K562 (cell line): ENCODE measurements at regions not wholly inside any gene's neighbourhood (a gene's known extent, or its start where the extent isn't known, plus 50 kb on each side); places are given as distances from the start of the nearest gene placed in this dataset.

Experiments
- ARID4B ChIP-seq: sonication (generic); formaldehyde crosslinking; IDR thresholded peaks from 2 replicates; pipeline ENCODE4 v1.8.0; 2022; ENCODE audit warnings: mild to moderate bottlenecking, missing genetic modification reagents
- ARNT ChIP-seq, 2 experiments: fragments of 450-650 bp; IDR thresholded peaks; 2 replicates each; pipeline ENCODE4 v1.6.1; 2016; ENCODE audit warnings: mild to moderate bottlenecking in 1 of 2
- CLOCK ChIP-seq: fragments of 250-450 bp; sonication (Bioruptor Pico); IDR thresholded peaks from 2 replicates; pipeline ENCODE4 v1.4.0; 2020; ENCODE audit warnings: mild to moderate bottlenecking, moderate library complexity, borderline replicate concordance
- EHMT2 ChIP-seq: fragments of 450-650 bp; IDR thresholded peaks from 2 replicates; pipeline ENCODE4 v1.6.1; 2018; ENCODE audit warnings: antibody characterized with exemption
- ESRRA ChIP-seq: fragments of 450-650 bp; IDR thresholded peaks from 2 replicates; pipeline ENCODE4 v1.6.1; 2014; ENCODE audit warnings: low read depth, mild to moderate bottlenecking, moderate library complexity, borderline replicate concordance
- HINFP ChIP-seq: fragments of 450-650 bp; conservative IDR thresholded peaks from 2 replicates; pipeline ENCODE4 v1.6.1; 2016; ENCODE audit warnings: missing genetic modification characterization, low read depth, mild to moderate bottlenecking, control low read depth, missing compliant biosample characterization
- HNRNPH1 ChIP-seq: fragments of 200-400 bp; formaldehyde crosslinking; optimal IDR thresholded peaks from 2 replicates; pipeline ENCODE3; 2017; ENCODE audit warnings: low read depth, mild to moderate bottlenecking, low read length, moderate library complexity
- PREB ChIP-seq: sonication (generic); formaldehyde crosslinking; IDR thresholded peaks from 2 replicates; pipeline ENCODE4 v1.8.1; 2023; ENCODE audit warnings: mild to moderate bottlenecking, missing genetic modification reagents
- PTBP1 ChIP-seq: fragments of 200-400 bp; formaldehyde crosslinking; IDR thresholded peaks from 2 replicates; pipeline ENCODE4 v1.6.1; 2017; ENCODE audit warnings: low read depth, low read length
- RBM15 ChIP-seq: fragments of 200-400 bp; formaldehyde crosslinking; IDR thresholded peaks from 2 replicates; pipeline ENCODE4 v1.6.1; 2018; ENCODE audit warnings: mild to moderate bottlenecking, low read length, moderate library complexity; ENCODE audit not compliant: insufficient read depth
- SLC30A9 ChIP-seq: fragments of 250-450 bp; sonication (Bioruptor Pico); IDR thresholded peaks from 2 replicates; pipeline ENCODE4 v1.8.0; 2022; ENCODE audit warnings: mild to moderate bottlenecking, moderate library complexity
- STAT6 ChIP-seq: sonication (generic); formaldehyde crosslinking; IDR thresholded peaks from 2 replicates; pipeline ENCODE4 v1.8.1; 2023; ENCODE audit warnings: mild to moderate bottlenecking, missing genetic modification reagents
- ZNF785 ChIP-seq: fragments of 250-450 bp; sonication (Bioruptor Pico); IDR thresholded peaks from 2 replicates; pipeline ENCODE4 v1.4.0; 2020; ENCODE audit warnings: mild to moderate bottlenecking

GRCh38 chr10:36802490-36803153 is 322.8 kb upstream of the ANKRD30A start (continued):
- TF ChIP-seq STAT6 (CRISPR knock-in tag) (no peak), HNRNPH1 (no peak), ARID4B (CRISPR knock-in tag) (no peak), PTBP1 (no peak), PREB (CRISPR knock-in tag) (no peak), CLOCK (CRISPR knock-in tag) (no peak), HINFP (no peak), EHMT2 (no peak), ESRRA (no peak), ARNT (IDR thresholded peaks at IDR 0.05) (no peak), SLC30A9 (CRISPR knock-in tag) (no peak), ZNF785 (CRISPR knock-in tag) (no peak), RBM15 (no peak)
